SK-N-SH treated with all-trans-retinoic acid at 6 μM for 48 hours (cell line): ENCODE measurements at regions not wholly inside any gene's neighbourhood (a gene's known extent, or its start where the extent isn't known, plus 50 kb on each side); places are given as distances from the start of the nearest gene placed in this dataset.

ENCODE experiments used
- BACH2 ChIP-seq: fragments of 250-450 bp; sonication (Bioruptor Pico); IDR thresholded peaks from 2 replicates; pipeline ENCODE4 v1.9.0; 2021; ENCODE audit warnings: mild to moderate bottlenecking, borderline replicate concordance
- CSDC2 ChIP-seq: fragments of 250-450 bp; sonication (Bioruptor Pico); IDR thresholded peaks from 2 replicates; pipeline ENCODE4 v1.5.0; 2020; ENCODE audit warnings: mild to moderate bottlenecking, moderate library complexity
- ESRRG ChIP-seq: fragments of 250-450 bp; sonication (Bioruptor Pico); IDR thresholded peaks from 2 replicates; pipeline ENCODE4 v1.6.1; 2021; ENCODE audit warnings: mild to moderate bottlenecking
- GLIS3 ChIP-seq: fragments of 250-450 bp; sonication (Bioruptor Pico); IDR thresholded peaks from 2 replicates; pipeline ENCODE4 v1.5.0; 2020; ENCODE audit warnings: mild to moderate bottlenecking, moderate library complexity
- POU6F1 ChIP-seq: fragments of 250-450 bp; sonication (Bioruptor Pico); IDR thresholded peaks from 2 replicates; pipeline ENCODE4 v1.8.0; 2021; ENCODE audit warnings: low read depth, mild to moderate bottlenecking, moderate library complexity, borderline replicate concordance
- PPARA ChIP-seq: fragments of 250-450 bp; sonication (Bioruptor Pico); IDR thresholded peaks from 2 replicates; pipeline ENCODE4 v1.5.0; 2020; ENCODE audit warnings: mild to moderate bottlenecking, borderline replicate concordance
- RARB ChIP-seq: fragments of 250-450 bp; sonication (Bioruptor Pico); IDR thresholded peaks from 2 replicates; pipeline ENCODE4 v1.8.0; 2021; ENCODE audit warnings: mild to moderate bottlenecking, moderate library complexity
- ZC3H10 ChIP-seq: fragments of 250-450 bp; sonication (Bioruptor Pico); IDR thresholded peaks from 2 replicates; pipeline ENCODE4 v1.5.1; 2021; ENCODE audit warnings: mild to moderate bottlenecking, moderate library complexity
- ZFP3 ChIP-seq: fragments of 250-450 bp; sonication (Bioruptor Pico); IDR thresholded peaks from 2 replicates; pipeline ENCODE4 v1.5.0; 2020; ENCODE audit warnings: mild to moderate bottlenecking, moderate library complexity
- ZNF8 ChIP-seq: fragments of 450-650 bp; formaldehyde crosslinking; IDR thresholded peaks from 2 replicates; pipeline ENCODE4 v1.5.0; 2020; ENCODE audit warnings: mild to moderate bottlenecking, moderate library complexity
- TF ChIP-seq, protein P1 (sequence below): fragments of 250-450 bp; sonication (Bioruptor Pico); IDR thresholded peaks from 2 replicates; pipeline ENCODE4 v1.8.0; 2020; ENCODE audit warnings: mild to moderate bottlenecking, moderate library complexity, borderline replicate concordance
- TF ChIP-seq, protein P2 (sequence below): fragments of 250-450 bp; sonication (Bioruptor Pico); IDR thresholded peaks from 2 replicates; pipeline ENCODE4 v1.5.1; 2020; ENCODE audit warnings: low read depth, mild to moderate bottlenecking, moderate library complexity

DNA sequence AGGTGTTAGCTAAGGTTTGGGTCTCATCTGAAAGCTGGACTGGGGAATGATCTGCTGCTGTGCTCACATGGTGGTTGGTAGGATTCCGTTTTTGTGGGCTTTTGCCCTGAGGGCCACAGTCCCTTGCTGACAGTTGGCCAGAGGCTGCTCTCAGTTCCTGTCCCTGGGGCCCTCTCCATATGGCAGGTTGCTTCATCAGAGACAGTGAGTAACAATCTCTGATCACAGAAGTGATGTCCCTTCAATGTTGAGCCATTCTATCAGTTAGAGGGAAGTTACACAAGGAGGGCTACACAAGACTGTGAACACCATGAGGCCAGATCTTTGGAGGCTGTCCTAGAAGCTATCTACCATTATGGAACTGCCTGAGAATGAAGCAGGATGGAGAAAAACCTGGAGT, 137.2 kb downstream of the AACS start:
- TF ChIP-seq CSDC2 (CRISPR knock-in tag) (no peak), POU6F1 (CRISPR knock-in tag) (no peak), ZC3H10 (CRISPR knock-in tag) (no peak), BACH2 (CRISPR knock-in tag) (no peak), ESRRG (CRISPR knock-in tag) (no peak), RARB (CRISPR knock-in tag) (no peak), GLIS3 (CRISPR knock-in tag) (no peak), ZNF8 (CRISPR knock-in tag) (no peak), PPARA (CRISPR knock-in tag) (no peak), ZFP3 (no peak)
- TF ChIP-seq, protein P1, sequence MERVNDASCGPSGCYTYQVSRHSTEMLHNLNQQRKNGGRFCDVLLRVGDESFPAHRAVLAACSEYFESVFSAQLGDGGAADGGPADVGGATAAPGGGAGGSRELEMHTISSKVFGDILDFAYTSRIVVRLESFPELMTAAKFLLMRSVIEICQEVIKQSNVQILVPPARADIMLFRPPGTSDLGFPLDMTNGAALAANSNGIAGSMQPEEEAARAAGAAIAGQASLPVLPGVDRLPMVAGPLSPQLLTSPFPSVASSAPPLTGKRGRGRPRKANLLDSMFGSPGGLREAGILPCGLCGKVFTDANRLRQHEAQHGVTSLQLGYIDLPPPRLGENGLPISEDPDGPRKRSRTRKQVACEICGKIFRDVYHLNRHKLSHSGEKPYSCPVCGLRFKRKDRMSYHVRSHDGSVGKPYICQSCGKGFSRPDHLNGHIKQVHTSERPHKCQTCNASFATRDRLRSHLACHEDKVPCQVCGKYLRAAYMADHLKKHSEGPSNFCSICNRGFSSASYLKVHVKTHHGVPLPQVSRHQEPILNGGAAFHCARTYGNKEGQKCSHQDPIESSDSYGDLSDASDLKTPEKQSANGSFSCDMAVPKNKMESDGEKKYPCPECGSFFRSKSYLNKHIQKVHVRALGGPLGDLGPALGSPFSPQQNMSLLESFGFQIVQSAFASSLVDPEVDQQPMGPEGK (CRISPR knock-in tag) = no peak
- TF ChIP-seq, protein P2, sequence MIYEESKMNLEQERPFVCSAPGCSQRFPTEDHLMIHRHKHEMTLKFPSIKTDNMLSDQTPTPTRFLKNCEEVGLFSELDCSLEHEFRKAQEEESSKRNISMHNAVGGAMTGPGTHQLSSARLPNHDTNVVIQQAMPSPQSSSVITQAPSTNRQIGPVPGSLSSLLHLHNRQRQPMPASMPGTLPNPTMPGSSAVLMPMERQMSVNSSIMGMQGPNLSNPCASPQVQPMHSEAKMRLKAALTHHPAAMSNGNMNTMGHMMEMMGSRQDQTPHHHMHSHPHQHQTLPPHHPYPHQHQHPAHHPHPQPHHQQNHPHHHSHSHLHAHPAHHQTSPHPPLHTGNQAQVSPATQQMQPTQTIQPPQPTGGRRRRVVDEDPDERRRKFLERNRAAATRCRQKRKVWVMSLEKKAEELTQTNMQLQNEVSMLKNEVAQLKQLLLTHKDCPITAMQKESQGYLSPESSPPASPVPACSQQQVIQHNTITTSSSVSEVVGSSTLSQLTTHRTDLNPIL (CRISPR knock-in tag) = no peak
